Mammary epithelial cell (primary cell): ENCODE measurements at regions not wholly inside any gene's neighbourhood (a gene's known extent, or its start where the extent isn't known, plus 50 kb on each side); places are given as distances from the start of the nearest gene placed in this dataset.

Experiments
- EZH2 ChIP-seq: IDR thresholded peaks from 2 replicates; pipeline ENCODE4 v1.6.1; 2012; ENCODE audit warnings: low read length, inconsistent platforms, borderline replicate concordance
- TF ChIP-seq, protein P1 (sequence below), 2 donors: IDR thresholded peaks in 1 of 2; conservative IDR thresholded peaks in 1 of 2; 2 replicates each; pipeline ENCODE4 v1.5.1; 2011 to 2012; ENCODE audit warnings: inconsistent platforms in 2 of 2, low read length in 2 of 2, mild to moderate bottlenecking in 2 of 2, control low read depth in 1 of 2, low read depth in 1 of 2; ENCODE audit not compliant: insufficient read depth in 1 of 2; ENCODE audit errors: extremely low read depth in 1 of 2

DNA sequence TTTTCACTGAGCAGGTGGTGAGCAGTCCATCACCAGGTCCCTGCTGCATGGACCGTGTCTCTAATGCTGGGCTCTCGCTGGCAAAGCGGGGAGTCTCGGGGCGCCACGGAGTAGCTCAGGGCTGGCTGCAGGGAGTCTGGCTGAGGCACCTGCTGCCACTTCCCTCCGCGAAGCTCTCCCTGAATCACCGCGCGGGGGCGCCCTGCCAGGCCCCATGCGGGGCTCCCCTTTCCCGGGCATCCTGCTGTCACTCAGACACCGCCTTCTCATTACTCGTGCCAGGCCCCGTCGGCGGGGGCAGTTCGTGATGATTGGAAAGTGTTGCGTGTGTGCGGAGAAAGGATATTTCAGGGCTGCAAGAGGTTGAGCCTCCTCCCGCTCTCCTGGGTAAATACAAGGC, 335.8 kb downstream of the IRX2 start:
- TF ChIP-seq, protein P1, sequence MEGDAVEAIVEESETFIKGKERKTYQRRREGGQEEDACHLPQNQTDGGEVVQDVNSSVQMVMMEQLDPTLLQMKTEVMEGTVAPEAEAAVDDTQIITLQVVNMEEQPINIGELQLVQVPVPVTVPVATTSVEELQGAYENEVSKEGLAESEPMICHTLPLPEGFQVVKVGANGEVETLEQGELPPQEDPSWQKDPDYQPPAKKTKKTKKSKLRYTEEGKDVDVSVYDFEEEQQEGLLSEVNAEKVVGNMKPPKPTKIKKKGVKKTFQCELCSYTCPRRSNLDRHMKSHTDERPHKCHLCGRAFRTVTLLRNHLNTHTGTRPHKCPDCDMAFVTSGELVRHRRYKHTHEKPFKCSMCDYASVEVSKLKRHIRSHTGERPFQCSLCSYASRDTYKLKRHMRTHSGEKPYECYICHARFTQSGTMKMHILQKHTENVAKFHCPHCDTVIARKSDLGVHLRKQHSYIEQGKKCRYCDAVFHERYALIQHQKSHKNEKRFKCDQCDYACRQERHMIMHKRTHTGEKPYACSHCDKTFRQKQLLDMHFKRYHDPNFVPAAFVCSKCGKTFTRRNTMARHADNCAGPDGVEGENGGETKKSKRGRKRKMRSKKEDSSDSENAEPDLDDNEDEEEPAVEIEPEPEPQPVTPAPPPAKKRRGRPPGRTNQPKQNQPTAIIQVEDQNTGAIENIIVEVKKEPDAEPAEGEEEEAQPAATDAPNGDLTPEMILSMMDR (conservative IDR thresholded peaks at IDR 0.05 in 1 of 2, IDR thresholded peaks at IDR 0.05 in 1 of 2; ENCODE audit: extremely low read depth in 1 of 2, insufficient read depth in 1 of 2, low read depth in 1 of 2, low read length in 2 of 2), result no peak
- no peak for TF ChIP-seq EZH2
